Thoracic aorta (tissue), 2 donors: ENCODE measurements at regions not wholly inside any gene's neighbourhood (a gene's known extent, or its start where the extent isn't known, plus 50 kb on each side); places are given as distances from the start of the nearest gene placed in this dataset.

Source experiments
- ATAC-seq: fragments of 150-250 bp; one replicate; pipeline ENCODE4 v1.8.0; 2017; ENCODE audit warnings: low read depth; ENCODE audit not compliant: insufficient number of reproducible peaks, low FRiP score
- DNase-seq: peaks from one replicate; pipeline ENCODE4 v3.0.0-alpha.2; 2020; ENCODE audit warnings: low spot score
- H3K27ac ChIP-seq, 2 donors: fragments of 200-600 bp; sonication (generic); 1 replicate in 1 of 2; 2 replicates in 1 of 2; pipeline ENCODE4 v1.5.1; 2016; ENCODE audit warnings: mild to moderate bottlenecking in 2 of 2, moderate library complexity in 2 of 2
- H3K27me3 ChIP-seq: fragments of 200-600 bp; sonication (generic); replicated peaks from 2 replicates; pipeline ENCODE4 v1.6.0; 2016; ENCODE audit warnings: mild to moderate bottlenecking; ENCODE audit not compliant: insufficient read depth
- H3K36me3 ChIP-seq: fragments of 200-600 bp; sonication (generic); one replicate; pipeline ENCODE4 v1.5.1; 2016
- H3K4me1 ChIP-seq, 2 donors: fragments of 200-600 bp; sonication (generic); 1 replicate in 1 of 2; 2 replicates in 1 of 2; pipeline versions ENCODE4 v1.5.1 to v1.6.0; 2016; ENCODE audit warnings: low read depth in 2 of 2, mild to moderate bottlenecking in 1 of 2; ENCODE audit not compliant: control insufficient read depth in 1 of 2
- H3K4me3 ChIP-seq: fragments of 200-600 bp; sonication (generic); 2 replicates; pipeline ENCODE4 v1.5.1; 2016; ENCODE audit warnings: mild to moderate bottlenecking
- H3K9me3 ChIP-seq: fragments of 200-600 bp; sonication (generic); 2 replicates; pipeline ENCODE4 v1.5.1; 2016
- CTCF ChIP-seq: fragments of 200-600 bp; sonication (generic); IDR thresholded peaks from one replicate; pipeline ENCODE4 v1.5.1; 2019; ENCODE audit warnings: antibody characterized with exemption

- H3K9me3 ChIP-seq = no peaks in the 10 kb centered on the region
- ATAC-seq (no peak), DNase-seq (no peak)
- no peaks in the 10 kb centered on the region for H3K36me3 ChIP-seq
- TF ChIP-seq CTCF = no peak
- H3K4me3 ChIP-seq = no peak overlapping the region
- H3K27me3 ChIP-seq = no peaks in the 10 kb centered on the region
- no peaks in the 10 kb centered on the region for H3K4me1 ChIP-seq
- no peak overlapping the region for H3K27ac ChIP-seq
These were observed 204.0 kb downstream of the GADD45G start for GRCh38 chr9:89808756-89809181.

- no peaks in the 10 kb centered on the region for H3K9me3 ChIP-seq
- DNase-seq = no peak
- no peaks in the 10 kb centered on the region for H3K36me3 ChIP-seq
- peaks cover 0 to 11% of the 10 kb centered on the region in 2 donors for H3K4me1 ChIP-seq
- no peak overlapping the region for H3K4me3 ChIP-seq
- no peaks in the 10 kb centered on the region for H3K27me3 ChIP-seq
- TF ChIP-seq CTCF = no peak
- H3K27ac ChIP-seq = no peak overlapping the region
- no peak for ATAC-seq
These were observed 205.6 kb downstream of the GADD45G start for GRCh38 chr9:89810431-89810830.

GRCh38 chr9:89811356-89811755 lies 206.5 kb downstream of the GADD45G start:
- Histone ChIP-seq H3K4me3 (no peak overlapping the region), H3K36me3 (no peaks in the 10 kb centered on the region), H3K27me3 (no peaks in the 10 kb centered on the region), H3K9me3 (no peaks in the 10 kb centered on the region), H3K27ac (no peak overlapping the region), H3K4me1 (peaks cover 0 to 15% of the 10 kb centered on the region in 2 donors)
- no peak for TF ChIP-seq CTCF
- DNase-seq (no peak), ATAC-seq (no peak)

GRCh38 chr9:89811886-89812450 lies 207.2 kb downstream of the GADD45G start:
- DNase-seq = no peak
- Histone ChIP-seq H3K27me3 (no peaks in the 10 kb centered on the region), H3K4me3 (no peak overlapping the region), H3K27ac (no peak overlapping the region), H3K9me3 (no peaks in the 10 kb centered on the region), H3K36me3 (no peaks in the 10 kb centered on the region), H3K4me1 (peaks cover 0 to 21% of the 10 kb centered on the region in 2 donors)
- no peak for TF ChIP-seq CTCF
- ATAC-seq = no peak

- Histone ChIP-seq H3K9me3 (no peaks in the 10 kb centered on the region), H3K4me3 (no peak overlapping the region), H3K27me3 (no peaks in the 10 kb centered on the region), H3K4me1 (peaks cover 0 to 28% of the 10 kb centered on the region in 2 donors), H3K27ac (no peak overlapping the region), H3K36me3 (no peaks in the 10 kb centered on the region)
- no peak for TF ChIP-seq CTCF
- ATAC-seq = no peak
- DNase-seq = no peak
These were observed 207.9 kb downstream of the GADD45G start for GRCh38 chr9:89812556-89813181.
